Tongue (tissue), 1 donor: ENCODE measurements at regions not wholly inside any gene's neighbourhood (a gene's known extent, or its start where the extent isn't known, plus 50 kb on each side); places are given as distances from the start of the nearest gene placed in this dataset.

Source experiments
- DNase-seq: peaks from one replicate; pipeline ENCODE4 v3.0.0-alpha.2; 2015

- no peak for DNase-seq
These were observed 206.2 kb upstream of the IRX5 start for GRCh38 chr16:54724346-54724925.

GRCh38 chr16:54722210-54722676, 208.4 kb upstream of the IRX5 start:
- DNase-seq, result no peak

- no peak for DNase-seq
These were observed 210.4 kb upstream of the IRX5 start for GRCh38 chr16:54720259-54720658.

- no peak for DNase-seq
These were observed 211.0 kb upstream of the IRX5 start for GRCh38 chr16:54719624-54720023.

- DNase-seq, result no peak
These were observed 212.3 kb upstream of the IRX5 start for GRCh38 chr16:54718376-54718775.

- no peak for DNase-seq
These were observed 215.7 kb upstream of the IRX5 start for GRCh38 chr16:54715011-54715410.

GRCh38 chr16:54712866-54713265, 217.8 kb upstream of the IRX5 start:
- DNase-seq, result no peak

GRCh38 chr16:54707813-54708212, 222.9 kb upstream of the IRX5 start:
- DNase-seq, result no peak

- DNase-seq, result no peak
These were observed 224.3 kb upstream of the IRX5 start for GRCh38 chr16:54706406-54706805.

GRCh38 chr16:54703339-54703738, 227.3 kb upstream of the IRX5 start:
- no peak for DNase-seq

- no peak for DNase-seq
These were observed 231.0 kb upstream of the IRX5 start for GRCh38 chr16:54699656-54700055.

- DNase-seq, result no peak
These were observed 233.0 kb upstream of the IRX5 start for GRCh38 chr16:54697677-54698076.

GRCh38 chr16:54696970-54697369, 233.7 kb upstream of the IRX5 start:
- no peak for DNase-seq

GRCh38 chr16:54696522-54696921, 234.1 kb upstream of the IRX5 start:
- DNase-seq, result no peak

- DNase-seq, result no peak
These were observed 236.0 kb upstream of the IRX5 start for GRCh38 chr16:54694651-54695050.

- DNase-seq, result no peak
These were observed 236.8 kb upstream of the IRX5 start for GRCh38 chr16:54693864-54694263.

GRCh38 chr16:54690710-54691109, 240.0 kb upstream of the IRX5 start:
- no peak for DNase-seq

GRCh38 chr16:54690306-54690705, 240.4 kb upstream of the IRX5 start:
- DNase-seq, result no peak

GRCh38 chr16:54689072-54689865, 241.4 kb upstream of the IRX5 start:
- no peak for DNase-seq

GRCh38 chr16:54688339-54688738, 242.3 kb upstream of the IRX5 start:
- DNase-seq, result no peak

GRCh38 chr16:54687043-54687899, 243.4 kb upstream of the IRX5 start:
- DNase-seq, result no peak

- DNase-seq, result no peak
These were observed 245.0 kb upstream of the IRX5 start for GRCh38 chr16:54685682-54686081.

- no peak for DNase-seq
These were observed 251.1 kb upstream of the IRX5 start for GRCh38 chr16:54679531-54679930.
